ENCODE measurements at regions not wholly inside any gene's neighbourhood (a gene's known extent, or its start where the extent isn't known, plus 50 kb on each side); places are given as distances from the start of the nearest gene placed in this dataset.

DNA sequence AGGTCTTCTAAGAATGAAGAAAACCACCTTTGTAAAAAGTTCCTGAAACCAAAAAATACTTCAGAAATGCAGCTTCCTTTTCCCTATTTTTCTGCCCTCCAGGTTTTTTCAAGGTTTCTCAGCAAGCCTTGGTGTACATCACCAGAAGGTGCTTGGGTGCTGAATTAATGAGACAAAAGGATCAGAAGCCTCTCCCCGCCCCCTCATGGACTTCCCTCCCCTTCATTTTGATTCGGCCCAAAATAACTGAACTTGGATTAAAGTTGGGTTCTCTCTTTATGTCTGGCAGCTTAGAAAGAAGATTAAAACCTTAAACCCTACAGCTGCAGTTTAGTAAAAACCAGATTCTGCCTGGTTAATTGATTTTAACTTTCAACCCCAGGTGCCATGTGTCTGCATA is 121.7 kb upstream of the ERCC4 start:
- Histone ChIP-seq H3K36me3 (replicated peaks in 1 of 2; ENCODE audit: control insufficient read depth in 1 of 2, insufficient read depth in 2 of 2, low read length in 1 of 2) (no peaks in the 10 kb centered on the region), H4K20me1 (ENCODE audit: insufficient read depth) (no peaks in the 10 kb centered on the region), H3K79me2 (ENCODE audit: insufficient read depth) (no peaks in the 10 kb centered on the region), H3F3A (replicated peaks; ENCODE audit: insufficient read depth) (no peaks in the 10 kb centered on the region), H3K9ac (no peak overlapping the region), H3K27me3 (ENCODE audit: insufficient read depth) (no peaks in the 10 kb centered on the region), H3K27ac (ENCODE audit: low read depth in 2 of 2, low read length in 1 of 2) (no peak overlapping the region), H3K4me3 (ENCODE audit: low read depth in 2 of 2, low read length in 1 of 2) (no peak overlapping the region), H3K4me2 (no peak overlapping the region), H3K4me1 (ENCODE audit: control insufficient read depth in 1 of 2, insufficient read depth in 2 of 2, low read depth in 1 of 2, low read length in 1 of 2) (no peaks in the 10 kb centered on the region), H3K9me2 (no peaks in the 10 kb centered on the region), H2AFZ (ENCODE audit: low read depth) (no peak overlapping the region), H3K9me3 (no peaks in the 10 kb centered on the region)
- TF ChIP-seq FOXJ3 (CRISPR knock-in tag; IDR thresholded peaks at IDR 0.05), result no peak
- no peak for TF ChIP-seq FOXM1 (IDR thresholded peaks at IDR 0.05; ENCODE audit: low read depth)
- TF ChIP-seq TEAD4 (IDR thresholded peaks at IDR 0.05; ENCODE audit: borderline replicate concordance, insufficient read depth), result no peak
- no peak for TF ChIP-seq TCF12 (IDR thresholded peaks at IDR 0.05)
- TF ChIP-seq POLR2AphosphoS5 (IDR thresholded peaks at IDR 0.05; ENCODE audit: low read depth, low read length), result no peak
- no peak for TF ChIP-seq TAF1 (IDR thresholded peaks at IDR 0.05; ENCODE audit: borderline replicate concordance, low read depth, low read length)
- TF ChIP-seq, protein P1, sequence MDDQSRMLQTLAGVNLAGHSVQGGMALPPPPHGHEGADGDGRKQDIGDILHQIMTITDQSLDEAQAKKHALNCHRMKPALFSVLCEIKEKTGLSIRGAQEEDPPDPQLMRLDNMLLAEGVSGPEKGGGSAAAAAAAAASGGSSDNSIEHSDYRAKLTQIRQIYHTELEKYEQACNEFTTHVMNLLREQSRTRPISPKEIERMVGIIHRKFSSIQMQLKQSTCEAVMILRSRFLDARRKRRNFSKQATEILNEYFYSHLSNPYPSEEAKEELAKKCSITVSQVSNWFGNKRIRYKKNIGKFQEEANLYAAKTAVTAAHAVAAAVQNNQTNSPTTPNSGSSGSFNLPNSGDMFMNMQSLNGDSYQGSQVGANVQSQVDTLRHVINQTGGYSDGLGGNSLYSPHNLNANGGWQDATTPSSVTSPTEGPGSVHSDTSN (IDR thresholded peaks at IDR 0.05), result no peak
- TF ChIP-seq SIN3A (IDR thresholded peaks at IDR 0.05; ENCODE audit: borderline replicate concordance, low read depth, low read length), result no peak
- no peak for TF ChIP-seq MXI1 (IDR thresholded peaks at IDR 0.05; ENCODE audit: low read depth, low read length)
- TF ChIP-seq, protein P2, sequence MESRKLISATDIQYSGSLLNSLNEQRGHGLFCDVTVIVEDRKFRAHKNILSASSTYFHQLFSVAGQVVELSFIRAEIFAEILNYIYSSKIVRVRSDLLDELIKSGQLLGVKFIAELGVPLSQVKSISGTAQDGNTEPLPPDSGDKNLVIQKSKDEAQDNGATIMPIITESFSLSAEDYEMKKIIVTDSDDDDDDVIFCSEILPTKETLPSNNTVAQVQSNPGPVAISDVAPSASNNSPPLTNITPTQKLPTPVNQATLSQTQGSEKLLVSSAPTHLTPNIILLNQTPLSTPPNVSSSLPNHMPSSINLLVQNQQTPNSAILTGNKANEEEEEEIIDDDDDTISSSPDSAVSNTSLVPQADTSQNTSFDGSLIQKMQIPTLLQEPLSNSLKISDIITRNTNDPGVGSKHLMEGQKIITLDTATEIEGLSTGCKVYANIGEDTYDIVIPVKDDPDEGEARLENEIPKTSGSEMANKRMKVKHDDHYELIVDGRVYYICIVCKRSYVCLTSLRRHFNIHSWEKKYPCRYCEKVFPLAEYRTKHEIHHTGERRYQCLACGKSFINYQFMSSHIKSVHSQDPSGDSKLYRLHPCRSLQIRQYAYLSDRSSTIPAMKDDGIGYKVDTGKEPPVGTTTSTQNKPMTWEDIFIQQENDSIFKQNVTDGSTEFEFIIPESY (IDR thresholded peaks at IDR 0.05; ENCODE audit: borderline replicate concordance, low read depth), result no peak
- no peak for TF ChIP-seq EP300 (IDR thresholded peaks at IDR 0.05; ENCODE audit: borderline replicate concordance in 1 of 2, low read depth in 1 of 2, low read length in 1 of 2)
- no peak for TF ChIP-seq MEF2A (IDR thresholded peaks at IDR 0.05; ENCODE audit: borderline replicate concordance, low read depth)
- no peak for TF ChIP-seq CHD2 (IDR thresholded peaks at IDR 0.05; ENCODE audit: low read length, partially characterized antibody)
- no peak for TF ChIP-seq CTCF (IDR thresholded peaks at IDR 0.05)
- TF ChIP-seq IRF3 (IDR thresholded peaks at IDR 0.05; ENCODE audit: low read depth, low read length), result no peak
- TF ChIP-seq YY1 (IDR thresholded peaks at IDR 0.05; ENCODE audit: low read depth), result no peak
- TF ChIP-seq EZH2phosphoT487 (IDR thresholded peaks at IDR 0.05; ENCODE audit: borderline replicate concordance, low read depth), result no peak
- no peak for TF ChIP-seq RAD21 (IDR thresholded peaks at IDR 0.05; ENCODE audit: low read length)
- no peak for TF ChIP-seq JUND (IDR thresholded peaks at IDR 0.05)
- ChIA-PET CTCF (no interaction called here), POLR2A (no interaction called here)
- no peak for DNase-seq
- 0% methylated on average over 2 of the region's 2 CpGs for whole genome bisulfite sequencing (ENCODE audit: low lambda C conversion rate)

Measured in SK-N-SH (cell line).